CD4-positive, alpha-beta T cell treated with Interleukin-21 for 1 hour (primary cell): ENCODE measurements at regions not wholly inside any gene's neighbourhood (a gene's known extent, or its start where the extent isn't known, plus 50 kb on each side); places are given as distances from the start of the nearest gene placed in this dataset.

Source experiments
- DNase-seq: peaks from one replicate; pipeline ENCODE4 v3.0.0-alpha.2; 2020

- no peak for DNase-seq
Observed at GRCh38 chr18:10059610-10060468, 146.0 kb downstream of the VAPA start.

GRCh38 chr18:10060469-10060782 is 146.6 kb downstream of the VAPA start:
- DNase-seq = no peak

GRCh38 chr18:10060841-10061240 is 147.0 kb downstream of the VAPA start:
- no peak for DNase-seq

GRCh38 chr18:10061566-10062140 is 147.8 kb downstream of the VAPA start:
- no peak for DNase-seq

GRCh38 chr18:10062302-10063300 is 148.8 kb downstream of the VAPA start:
- DNase-seq = no peak

GRCh38 chr18:10063489-10063888 is 149.7 kb downstream of the VAPA start:
- DNase-seq = no peak

GRCh38 chr18:10064267-10064666 is 150.5 kb downstream of the VAPA start:
- DNase-seq = no peak

- no peak for DNase-seq
Observed at GRCh38 chr18:10065296-10065695, 151.5 kb downstream of the VAPA start.

- no peak for DNase-seq
Observed at GRCh38 chr18:10067670-10068659, 154.1 kb downstream of the VAPA start.

- no peak for DNase-seq
Observed at GRCh38 chr18:10068766-10069567, 155.2 kb downstream of the VAPA start.

- no peak for DNase-seq
Observed at GRCh38 chr18:10070561-10071000, 156.8 kb downstream of the VAPA start.

- DNase-seq = no peak
Observed at GRCh38 chr18:10072671-10073175, 158.9 kb downstream of the VAPA start.

- DNase-seq = no peak
Observed at GRCh38 chr18:10074110-10074509, 160.3 kb downstream of the VAPA start.

GRCh38 chr18:10074728-10075127 is 160.9 kb downstream of the VAPA start:
- no peak for DNase-seq

GRCh38 chr18:10076502-10077030 is 162.8 kb downstream of the VAPA start:
- DNase-seq = no peak

- DNase-seq = no peak
Observed at GRCh38 chr18:10077986-10078385, 164.2 kb downstream of the VAPA start.

- DNase-seq = no peak
Observed at GRCh38 chr18:10080372-10080771, 166.6 kb downstream of the VAPA start.

GRCh38 chr18:10081492-10081891 is 167.7 kb downstream of the VAPA start:
- DNase-seq = no peak

GRCh38 chr18:10085416-10085815 is 171.6 kb downstream of the VAPA start:
- DNase-seq = no peak

- no peak for DNase-seq
Observed at GRCh38 chr18:10085876-10086275, 172.1 kb downstream of the VAPA start.
